Pancreas (tissue), 10 donors: ENCODE measurements at regions not wholly inside any gene's neighbourhood (a gene's known extent, or its start where the extent isn't known, plus 50 kb on each side); places are given as distances from the start of the nearest gene placed in this dataset.

Experiments used
- ATAC-seq, 4 donors: fragments of 200-7000 bp; cut with Tn5 transposase; one replicate each; pipeline versions ENCODE4 v1.8.0 to v1.9.1; 2020; ENCODE audit warnings: mild to moderate bottlenecking in 4 of 4, moderate library complexity in 4 of 4
- DNase-seq, 6 donors: peaks; one replicate each; pipeline ENCODE4 v3.0.0-alpha.2; 2020
- FAIRE-seq: peaks from 2 replicates; lab custom pipeline; 2012; peaks lifted over from hg19 to GRCh38; lab: Jason Lieb, UNC
- H3K27ac ChIP-seq, 4 donors: fragments of 200-600 bp; sonication (generic); 1 replicate in 3 of 4; 2 replicates in 1 of 4; pipeline versions ENCODE4 v1.5.0 to v1.8.0; 2020
- H3K27me3 ChIP-seq, 4 donors: fragments of 200-600 bp; one replicate each; pipeline ENCODE4 v1.8.0; 2021
- H3K36me3 ChIP-seq, 3 donors: fragments of 200-600 bp; sonication (generic) in 1 of 3; one replicate each; pipeline versions ENCODE4 v1.5.0 to v1.8.0; 2020 to 2021
- H3K4me1 ChIP-seq, 3 donors: fragments of 200-600 bp; one replicate each; pipeline ENCODE4 v1.8.0; 2021
- H3K4me3 ChIP-seq, 4 donors: fragments of 200-600 bp; sonication (generic) in 2 of 4; one replicate each; pipeline versions ENCODE4 v1.5.0 to v1.8.0; 2020 to 2021
- H3K9me3 ChIP-seq, 4 donors: fragments of 200-600 bp; one replicate each; pipeline ENCODE4 v1.8.0; 2021
- CTCF ChIP-seq, 4 donors: fragments of 200-600 bp; sonication (generic) in 3 of 4; IDR thresholded peaks; one replicate each; pipeline versions ENCODE4 v1.5.0 to v1.8.0; 2021; ENCODE audit warnings: antibody characterized with exemption in 4 of 4
- WGBS, 2 donors: extraction: QIAGEN DNeasy Blood & Tissue Kit; methylation state at CpG; one replicate each; pipeline ENCODE4 v1.1.7; 2013; 5-methylcytosine and 5-hydroxymethylcytosine counted together
- intact Hi-C, 3 donors: fragments of 100-400 bp; cut with DNase I; formaldehyde crosslinking; loops; one replicate each; pipeline versions ENCODE4 v1.11.1 to v1.14.2; 2022
- donor health status: healthy with polysubstance abuse.
- donor health status: DM: no; HTN: no; CAD: no; lungs with moderate emphysema.
- donor health status: DM: no; HTN: no; CAD: no.
- donor health status: control.
- donor health status: control.
- donor health status: Bipolar disorder and iron deficiency.
- donor health status: DM: yes; HTN: yes; CAD: no.
- donor health status: DM: no; HTN: no; CAD: no.
- donor health status: DM: no; HTN: no; CAD: no.
- donor health status: DM: yes; HTN: yes; CAD: no.

- no peaks in the 10 kb centered on the region for H3K4me1 ChIP-seq
- H3K36me3 ChIP-seq: no peaks in the 10 kb centered on the region
- H3K27me3 ChIP-seq: no peaks in the 10 kb centered on the region
- ATAC-seq (no peak), FAIRE-seq (no peak), DNase-seq (no peak)
- no peak overlapping the region for H3K27ac ChIP-seq
- H3K4me3 ChIP-seq: no peak overlapping the region
- TF ChIP-seq CTCF (IDR thresholded peaks at IDR 0.05): no peak
- intact Hi-C loops: no loop called here
- H3K9me3 ChIP-seq: no peaks in the 10 kb centered on the region
- 69 to 73% methylated on average over 4 of the region's 4 CpGs for WGBS, 2 donors
Observed at GRCh38 chr15:46389739-46390138, 754.9 kb downstream of the SQOR start.

- intact Hi-C loops: no loop called here
- FAIRE-seq (no peak), ATAC-seq (no peak), DNase-seq (no peak)
- Histone ChIP-seq H3K4me1 (no peaks in the 10 kb centered on the region), H3K27ac (no peak overlapping the region), H3K4me3 (no peak overlapping the region), H3K9me3 (no peaks in the 10 kb centered on the region), H3K36me3 (no peaks in the 10 kb centered on the region), H3K27me3 (no peaks in the 10 kb centered on the region)
- no peak for TF ChIP-seq CTCF (IDR thresholded peaks at IDR 0.05)
- 65 to 70% methylated on average over 2 of the region's 2 CpGs for WGBS, 2 donors
Observed at GRCh38 chr15:46394463-46394862, 759.6 kb downstream of the SQOR start.

- Histone ChIP-seq H3K36me3 (no peaks in the 10 kb centered on the region), H3K27me3 (peaks cover 0 to 4% (median 0%) of the 10 kb centered on the region in 4 donors), H3K9me3 (no peaks in the 10 kb centered on the region), H3K4me1 (no peaks in the 10 kb centered on the region), H3K4me3 (no peak overlapping the region), H3K27ac (no peak overlapping the region)
- WGBS, 2 donors: 53 to 91% methylated on average over 2 of the region's 2 CpGs
- DNase-seq: no peak
- intact Hi-C loops: no loop called here
- ATAC-seq: no peak
- TF ChIP-seq CTCF (IDR thresholded peaks at IDR 0.05): no peak
- FAIRE-seq: no peak
Observed at GRCh38 chr15:46408312-46408711, 773.5 kb downstream of the SQOR start.

GRCh38 chr15:46409841-46410301 lies 775.0 kb downstream of the SQOR start:
- Histone ChIP-seq H3K27ac (no peak overlapping the region), H3K27me3 (peaks cover 0 to 4% (median 0%) of the 10 kb centered on the region in 4 donors), H3K36me3 (no peaks in the 10 kb centered on the region), H3K4me1 (no peaks in the 10 kb centered on the region), H3K4me3 (no peak overlapping the region), H3K9me3 (no peaks in the 10 kb centered on the region)
- 50 to 54% methylated on average over 4 of the region's 4 CpGs for WGBS, 2 donors
- no peak for TF ChIP-seq CTCF (IDR thresholded peaks at IDR 0.05)
- DNase-seq (no peak), ATAC-seq (no peak), FAIRE-seq (no peak)
- intact Hi-C loops: no loop called here

- Histone ChIP-seq H3K9me3 (no peaks in the 10 kb centered on the region), H3K27me3 (peaks cover 0 to 4% (median 0%) of the 10 kb centered on the region in 4 donors), H3K36me3 (no peaks in the 10 kb centered on the region), H3K4me3 (no peak overlapping the region), H3K4me1 (no peaks in the 10 kb centered on the region), H3K27ac (no peak overlapping the region)
- WGBS, 2 donors: 54 to 74% methylated on average over 2 of the region's 2 CpGs
- DNase-seq (no peak), FAIRE-seq (no peak), ATAC-seq (no peak)
- TF ChIP-seq CTCF (IDR thresholded peaks at IDR 0.05): no peak
- intact Hi-C loops: no loop called here
Observed at GRCh38 chr15:46410705-46411104, 775.9 kb downstream of the SQOR start.
